ENCODE measurements at regions not wholly inside any gene's neighbourhood (a gene's known extent, or its start where the extent isn't known, plus 50 kb on each side); places are given as distances from the start of the nearest gene placed in this dataset.

GRCh38 chr18:77700051-77700450 is 450.4 kb downstream of the GALR1 start:
- TF ChIP-seq CTCF (IDR thresholded peaks at IDR 0.05): no peak
- Mint-ChIP-seq H3K4me3 (no peak overlapping the region), H3K27ac (no peak overlapping the region), H3K9me3 (peaks cover 0 to 2% (median 1%) of the 10 kb centered on the region in 7 donors), H3K4me1 (no peaks in the 10 kb centered on the region), H3K27me3 (ENCODE audit: low read depth in 3 of 3) (peaks cover 0 to 3% (median 1%) of the 10 kb centered on the region in 3 donors), H3K36me3 (no peaks in the 10 kb centered on the region)
- Histone ChIP-seq H3K4me2 (replicated peaks; ENCODE audit: extremely low read depth, low read length, poor library complexity, severe bottlenecking) (no peak overlapping the region), H3K36me3 (replicated peaks in 1 of 2; ENCODE audit: control insufficient read depth in 1 of 2, insufficient read depth in 2 of 2, low read length in 2 of 2) (no peaks in the 10 kb centered on the region), H3K27me3 (ENCODE audit: control insufficient read depth in 2 of 2, insufficient read depth in 2 of 2, low read length in 2 of 2) (peaks cover 0 to 2% of the 10 kb centered on the region in 2 donors), H2AFZ (ENCODE audit: insufficient read depth, low read depth, low read length, poor library complexity, severe bottlenecking) (no peak overlapping the region), H3K4me3 (replicated peaks in 1 of 3; ENCODE audit: low read depth in 2 of 3, low read length in 3 of 3) (no peak overlapping the region), H3K79me2 (ENCODE audit: insufficient read depth, low read length) (no peaks in the 10 kb centered on the region), H3K4me1 (ENCODE audit: control insufficient read depth in 1 of 2, insufficient read depth in 2 of 2, low read length in 2 of 2) (no peaks in the 10 kb centered on the region), H3K9me3 (replicated peaks in 1 of 2; ENCODE audit: control insufficient read depth in 1 of 2, insufficient read depth in 1 of 2, low read length in 2 of 2) (no peaks in the 10 kb centered on the region), H3K9ac (ENCODE audit: insufficient read depth, low read length, poor library complexity, severe bottlenecking) (no peak overlapping the region), H4K20me1 (ENCODE audit: insufficient read depth, low read length) (no peaks in the 10 kb centered on the region), H3K27ac (ENCODE audit: low read depth in 1 of 2, low read length in 2 of 2) (no peak overlapping the region)
- DNase-seq: no peak
- 88% methylated on average over 4 of the region's 6 CpGs for whole genome bisulfite sequencing (ENCODE audit: insufficient coverage)
- intact Hi-C loops (cut with micrococcal nuclease): no loop called here

GRCh38 chr18:77701977-77702376 is 452.3 kb downstream of the GALR1 start:
- no peak overlapping the region for H2AFZ ChIP-seq (ENCODE audit: insufficient read depth, low read depth, low read length, poor library complexity, severe bottlenecking)
- no peaks in the 10 kb centered on the region for H3K79me2 ChIP-seq (ENCODE audit: insufficient read depth, low read length)
- DNase-seq: no peak
- no peak overlapping the region for H3K4me3 ChIP-seq (replicated peaks in 1 of 3; ENCODE audit: low read depth in 2 of 3, low read length in 3 of 3)
- Mint-ChIP-seq H3K27ac (no peak overlapping the region), H3K36me3 (no peaks in the 10 kb centered on the region), H3K27me3 (ENCODE audit: low read depth in 3 of 3) (peaks cover 0 to 3% (median 1%) of the 10 kb centered on the region in 3 donors), H3K4me3 (no peak overlapping the region), H3K9me3 (peaks cover 0 to 2% (median 1%) of the 10 kb centered on the region in 7 donors), H3K4me1 (no peaks in the 10 kb centered on the region)
- no peak overlapping the region for H3K27ac ChIP-seq (ENCODE audit: low read depth in 1 of 2, low read length in 2 of 2)
- H3K4me1 ChIP-seq (ENCODE audit: control insufficient read depth in 1 of 2, insufficient read depth in 2 of 2, low read length in 2 of 2): no peaks in the 10 kb centered on the region
- no peaks in the 10 kb centered on the region for H3K9me3 ChIP-seq (replicated peaks in 1 of 2; ENCODE audit: control insufficient read depth in 1 of 2, insufficient read depth in 1 of 2, low read length in 2 of 2)
- H3K27me3 ChIP-seq (ENCODE audit: control insufficient read depth in 2 of 2, insufficient read depth in 2 of 2, low read length in 2 of 2): peaks cover 0 to 2% of the 10 kb centered on the region in 2 donors
- TF ChIP-seq CTCF (IDR thresholded peaks at IDR 0.05): no peak
- no peaks in the 10 kb centered on the region for H3K36me3 ChIP-seq (replicated peaks in 1 of 2; ENCODE audit: control insufficient read depth in 1 of 2, insufficient read depth in 2 of 2, low read length in 2 of 2)
- WGBS (ENCODE audit: insufficient coverage): no CpG with 5 or more reads among the region's 1 CpG
- intact Hi-C loops (cut with micrococcal nuclease): no loop called here
- no peak overlapping the region for H3K4me2 ChIP-seq (replicated peaks; ENCODE audit: extremely low read depth, low read length, poor library complexity, severe bottlenecking)
- H4K20me1 ChIP-seq (ENCODE audit: insufficient read depth, low read length): no peaks in the 10 kb centered on the region
- no peak overlapping the region for H3K9ac ChIP-seq (ENCODE audit: insufficient read depth, low read length, poor library complexity, severe bottlenecking)
